IMR-90 (cell line): ENCODE measurements at regions not wholly inside any gene's neighbourhood (a gene's known extent, or its start where the extent isn't known, plus 50 kb on each side); places are given as distances from the start of the nearest gene placed in this dataset.

Experiments
- ATAC-seq: fragments of 200-7000 bp; cut with Tn5 transposase; 2 replicates; pipeline ENCODE4 v1.9.1; 2020; ENCODE audit warnings: low read depth, mild to moderate bottlenecking, moderate library complexity
- BruUV-seq: library from RNA; stranded (reverse); fragments of 400-500 nt; replicated peaks from 2 replicates; lab custom pipeline; 2021; lab: Mats Ljungman, UMichigan
- CTCF ChIA-PET: fragments of 300-600 bp; formaldehyde crosslinking; extraction: SDS; loops from one replicate; lab custom pipeline; 2021; ENCODE audit warnings: antibody characterized with exemption; lab: Yijun Ruan, JAX
- POLR2A ChIA-PET: fragments of 300-600 bp; sonication (Branson Sonifier 250); formaldehyde crosslinking; loops from one replicate; lab custom pipeline; 2022; ENCODE audit warnings: antibody characterized with exemption; ENCODE audit not compliant: unreplicated experiment; lab: Charles Lee
- DNase-seq: peaks from one replicate; pipeline ENCODE4 v3.0.0; 2013
- H2AFZ ChIP-seq: replicated peaks from 2 replicates; pipeline ENCODE3; 2013; ENCODE audit warnings: low read length, mild to moderate bottlenecking; ENCODE audit not compliant: poor library complexity
- H2AK5ac ChIP-seq: 2 replicates; pipeline ENCODE4 v1.6.1; 2013; ENCODE audit warnings: low read depth, low read length, inconsistent platforms
- H2AK9ac ChIP-seq: replicated peaks from 2 replicates; pipeline ENCODE3; 2013; ENCODE audit warnings: mild to moderate bottlenecking, low read depth, low read length, moderate library complexity; ENCODE audit not compliant: poor library complexity
- H2BK120ac ChIP-seq: 2 replicates; pipeline ENCODE4 v1.6.1; 2013; ENCODE audit warnings: low read depth, low read length, inconsistent platforms
- H2BK15ac ChIP-seq: 3 replicates; pipeline ENCODE4 v1.6.1; 2013; ENCODE audit warnings: low read depth, low read length, inconsistent platforms
- H2BK20ac ChIP-seq: 2 replicates; pipeline ENCODE4 v1.6.1; 2013; ENCODE audit warnings: low read depth, mild to moderate bottlenecking, inconsistent platforms, low read length, moderate library complexity
- H2BK5ac ChIP-seq: 2 replicates; pipeline ENCODE4 v1.6.1; 2013; ENCODE audit warnings: mild to moderate bottlenecking, low read depth, low read length, inconsistent platforms; ENCODE audit not compliant: poor library complexity, severe bottlenecking
- H3K14ac ChIP-seq: replicated peaks from 2 replicates; pipeline ENCODE4 v1.6.1; 2013; ENCODE audit warnings: low read depth, low read length, inconsistent platforms
- H3K18ac ChIP-seq: 2 replicates; pipeline ENCODE4 v1.6.1; 2013; ENCODE audit warnings: low read depth, low read length, control low read depth
- H3K23ac ChIP-seq: 2 replicates; pipeline ENCODE4 v1.6.1; 2013; ENCODE audit warnings: low read depth, low read length, inconsistent platforms
- H3K27ac ChIP-seq: 2 replicates; pipeline ENCODE4 v1.5.1; 2013; ENCODE audit warnings: mild to moderate bottlenecking, control low read depth, low read length; ENCODE audit not compliant: insufficient read depth
- H3K27me3 ChIP-seq: 2 replicates; pipeline ENCODE4 v1.6.1; 2013; ENCODE audit warnings: low read length; ENCODE audit not compliant: control insufficient read depth, insufficient read depth
- H3K36me3 ChIP-seq: 2 replicates; pipeline ENCODE4 v1.6.1; 2013; ENCODE audit warnings: low read length, mixed read lengths; ENCODE audit not compliant: control insufficient read depth, insufficient read depth
- H3K4ac ChIP-seq: 2 replicates; pipeline ENCODE4 v1.6.1; 2013; ENCODE audit warnings: low read depth, low read length, inconsistent platforms
- H3K4me1 ChIP-seq: 2 replicates; pipeline ENCODE4 v1.6.1; 2013; ENCODE audit warnings: low read length, mixed read lengths; ENCODE audit not compliant: control insufficient read depth, insufficient read depth
- H3K4me2 ChIP-seq: 2 replicates; pipeline ENCODE4 v1.6.1; 2013; ENCODE audit warnings: low read depth, mild to moderate bottlenecking, control low read depth, low read length, moderate library complexity
- H3K4me3 ChIP-seq: 2 replicates; pipeline ENCODE4 v1.5.1; 2013; ENCODE audit warnings: low read depth, mild to moderate bottlenecking, control low read depth, low read length, moderate library complexity; ENCODE audit not compliant: insufficient read depth
- H3K56ac ChIP-seq: 2 replicates; pipeline ENCODE4 v1.6.1; 2013; ENCODE audit warnings: low read length, inconsistent platforms; ENCODE audit not compliant: insufficient read depth; ENCODE audit errors: extremely low read depth
- H3K79me1 ChIP-seq, 2 experiments: 2 replicates each; pipeline ENCODE4 v1.6.1; 2013; ENCODE audit warnings: low read length in 2 of 2, inconsistent platforms in 1 of 2, low read depth in 1 of 2
- H3K9ac ChIP-seq: 2 replicates; pipeline ENCODE4 v1.6.1; 2013; ENCODE audit warnings: low read depth, low read length, control low read depth
- H3K9me1 ChIP-seq: 2 replicates; pipeline ENCODE4 v1.6.1; 2013; ENCODE audit warnings: low read length, inconsistent platforms; ENCODE audit not compliant: insufficient read depth
- H3K9me3 ChIP-seq: 2 replicates; pipeline ENCODE4 v1.6.1; 2013; ENCODE audit warnings: low read length; ENCODE audit not compliant: control insufficient read depth, insufficient read depth
- H4K20me1 ChIP-seq: 2 replicates; pipeline ENCODE4 v1.6.1; 2013; ENCODE audit warnings: low read length, inconsistent platforms; ENCODE audit not compliant: insufficient read depth
- H4K5ac ChIP-seq: 2 replicates; pipeline ENCODE4 v1.6.1; 2013; ENCODE audit warnings: mild to moderate bottlenecking, low read depth, low read length, control low read depth
- H4K8ac ChIP-seq, 2 experiments: 2 replicates each; pipeline ENCODE4 v1.6.1; 2013; ENCODE audit warnings: low read depth in 2 of 2, low read length in 2 of 2, control low read depth in 1 of 2, inconsistent platforms in 1 of 2
- H4K91ac ChIP-seq: 2 replicates; pipeline ENCODE4 v1.6.1; 2013; ENCODE audit warnings: low read depth, low read length, inconsistent platforms; ENCODE audit not compliant: insufficient read depth
- BHLHE40 ChIP-seq: fragments of 150-350 bp; IDR thresholded peaks from 2 replicates; pipeline ENCODE4 v1.6.1; 2016; ENCODE audit warnings: mild to moderate bottlenecking, low read depth, low read length
- CEBPB ChIP-seq: IDR thresholded peaks from 2 replicates; pipeline ENCODE4 v1.6.1; 2012; ENCODE audit warnings: low read depth, low read length, improper control_type of control experiment
- CHD1 ChIP-seq: IDR thresholded peaks from 2 replicates; pipeline ENCODE4 v1.6.1; 2012; ENCODE audit warnings: low read depth, low read length, improper control_type of control experiment
- CTCF ChIP-seq: conservative IDR thresholded peaks from 2 replicates; pipeline ENCODE4 v1.5.1; 2012; ENCODE audit warnings: mild to moderate bottlenecking, low read depth, low read length, improper control_type of control experiment
- FOS ChIP-seq: fragments of 150-350 bp; IDR thresholded peaks from 2 replicates; pipeline ENCODE4 v1.6.1; 2016; ENCODE audit warnings: low read depth, low read length
- MAFK ChIP-seq: IDR thresholded peaks from 2 replicates; pipeline ENCODE4 v1.6.1; 2012; ENCODE audit warnings: low read depth, low read length, improper control_type of control experiment
- MAZ ChIP-seq: IDR thresholded peaks from 2 replicates; pipeline ENCODE4 v1.6.1; 2012; ENCODE audit warnings: low read depth, mild to moderate bottlenecking, low read length, improper control_type of control experiment, moderate library complexity, borderline replicate concordance
- MXI1 ChIP-seq: IDR thresholded peaks from 2 replicates; pipeline ENCODE4 v1.6.1; 2012; ENCODE audit warnings: low read depth, mild to moderate bottlenecking, low read length, moderate library complexity, borderline replicate concordance
- NFE2L2 ChIP-seq: fragments of 150-350 bp; IDR thresholded peaks from 2 replicates; pipeline ENCODE4 v1.6.1; 2016; ENCODE audit warnings: low read depth, mild to moderate bottlenecking, low read length
- POLR2A ChIP-seq: IDR thresholded peaks from 2 replicates; pipeline ENCODE4 v1.6.1; 2012; ENCODE audit warnings: mild to moderate bottlenecking, low read depth, low read length
- RAD21 ChIP-seq: IDR thresholded peaks from 2 replicates; pipeline ENCODE4 v1.6.1; 2012; ENCODE audit warnings: low read length, improper control_type of control experiment
- RCOR1 ChIP-seq: IDR thresholded peaks from 2 replicates; pipeline ENCODE4 v1.6.1; 2012; ENCODE audit warnings: mild to moderate bottlenecking, low read length, improper control_type of control experiment; ENCODE audit not compliant: insufficient replicate concordance
- RFX5 ChIP-seq: IDR thresholded peaks from 2 replicates; pipeline ENCODE4 v1.8.0; 2012; ENCODE audit warnings: low read depth, mild to moderate bottlenecking, low read length, moderate library complexity
- SMC3 ChIP-seq: fragments of 150-350 bp; IDR thresholded peaks from 2 replicates; pipeline ENCODE4 v1.6.1; 2016; ENCODE audit warnings: low read depth, mild to moderate bottlenecking, antibody characterized with exemption, low read length, moderate library complexity
- USF2 ChIP-seq: fragments of 150-350 bp; IDR thresholded peaks from 2 replicates; pipeline ENCODE4 v1.6.1; 2017; ENCODE audit warnings: mild to moderate bottlenecking, antibody characterized with exemption, low read length, low read depth
- WGBS, 2 experiments: methylation state at CpG; one replicate each; pipeline versions ENCODE4 v1.1.5 to v1.1.7; 2013; ENCODE audit warnings: missing lambda C conversion rate in 2 of 2; ENCODE audit not compliant: insufficient read length in 1 of 2; ENCODE audit errors: extremely low coverage in 2 of 2; 5-methylcytosine and 5-hydroxymethylcytosine counted together
- dilution Hi-C: fragments of 300-500 bp; cut with HindIII; formaldehyde crosslinking; loops from one replicate; pipeline ENCODE4 v1.14.3; 2018; ENCODE audit warnings: low sequenced_read_pairs; ENCODE audit not compliant: unreplicated experiment
- in situ Hi-C: fragments of 300-500 bp; cut with MboI; formaldehyde crosslinking; loops from 3 replicates; pipeline ENCODE4 v1.14.3; 2019; ENCODE audit warnings: low sequenced_read_pairs, inconsistent platforms, mixed read lengths
- intact Hi-C: fragments of 100-400 bp; cut with micrococcal nuclease; formaldehyde crosslinking; loops from 2 replicates; pipeline ENCODE4 v1.10.0; 2022
- TF ChIP-seq, protein P1 (sequence below): fragments of 150-350 bp; IDR thresholded peaks from 2 replicates; pipeline ENCODE4 v1.6.1; 2016; ENCODE audit warnings: low read depth, mild to moderate bottlenecking, low read length, moderate library complexity, borderline replicate concordance

GRCh38 chr12:130253866-130254265, 83.8 kb upstream of the PIWIL1 start:
- ATAC-seq (no peak), DNase-seq (no peak)
- no CpG with 5 or more reads among the region's 5 CpGs for WGBS, 2 experiments
- no peak overlapping the region for H2BK15ac ChIP-seq
- no peaks in the 10 kb centered on the region for H3K79me1 ChIP-seq
- H2BK20ac ChIP-seq, result no peak overlapping the region
- no peak overlapping the region for H3K23ac ChIP-seq
- H3K14ac ChIP-seq, result no peak overlapping the region
- POLR2A ChIA-PET, result no interaction called here
- no peak overlapping the region for H4K91ac ChIP-seq
- BruUV-seq, result no TSS peak
- no peak overlapping the region for H3K27ac ChIP-seq
- no peaks in the 10 kb centered on the region for H3K36me3 ChIP-seq
- no peak overlapping the region for H3K4me2 ChIP-seq
- intact Hi-C loops, result no loop called here
- peaks cover 30% of the 10 kb centered on the region for H3K9me3 ChIP-seq
- CTCF ChIA-PET, result no interaction called here
- no peak overlapping the region for H2BK5ac ChIP-seq
- TF ChIP-seq RCOR1 (no peak), CTCF (no peak), RFX5 (no peak), NFE2L2 (no peak), MXI1 (no peak), SMC3 (no peak), CEBPB (no peak), BHLHE40 (no peak), RAD21 (no peak), USF2 (no peak), POLR2A (no peak), MAZ (no peak), FOS (no peak), CHD1 (no peak), MAFK (no peak)
- TF ChIP-seq, protein P1, sequence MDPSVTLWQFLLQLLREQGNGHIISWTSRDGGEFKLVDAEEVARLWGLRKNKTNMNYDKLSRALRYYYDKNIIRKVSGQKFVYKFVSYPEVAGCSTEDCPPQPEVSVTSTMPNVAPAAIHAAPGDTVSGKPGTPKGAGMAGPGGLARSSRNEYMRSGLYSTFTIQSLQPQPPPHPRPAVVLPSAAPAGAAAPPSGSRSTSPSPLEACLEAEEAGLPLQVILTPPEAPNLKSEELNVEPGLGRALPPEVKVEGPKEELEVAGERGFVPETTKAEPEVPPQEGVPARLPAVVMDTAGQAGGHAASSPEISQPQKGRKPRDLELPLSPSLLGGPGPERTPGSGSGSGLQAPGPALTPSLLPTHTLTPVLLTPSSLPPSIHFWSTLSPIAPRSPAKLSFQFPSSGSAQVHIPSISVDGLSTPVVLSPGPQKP, result no peak
- no peak overlapping the region for H2AK9ac ChIP-seq
- H4K20me1 ChIP-seq, result no peaks in the 10 kb centered on the region
- H3K18ac ChIP-seq, result no peak overlapping the region
- no peak overlapping the region for H3K4ac ChIP-seq
- no peak overlapping the region for H4K8ac ChIP-seq
- no peak overlapping the region for H3K9ac ChIP-seq
- H2AFZ ChIP-seq, result no peak overlapping the region
- no peak overlapping the region for H4K5ac ChIP-seq
- no peaks in the 10 kb centered on the region for H3K4me1 ChIP-seq
- no peaks in the 10 kb centered on the region for H3K27me3 ChIP-seq
- in situ Hi-C loops, result no loop called here
- no peak overlapping the region for H3K4me3 ChIP-seq
- no peak overlapping the region for H3K56ac ChIP-seq
- no peaks in the 10 kb centered on the region for H3K9me1 ChIP-seq
- dilution Hi-C loops, result no loop called here
- H2AK5ac ChIP-seq, result no peak overlapping the region
- no peak overlapping the region for H2BK120ac ChIP-seq
